ENCODE measurements at regions not wholly inside any gene's neighbourhood (a gene's known extent, or its start where the extent isn't known, plus 50 kb on each side); places are given as distances from the start of the nearest gene placed in this dataset.

DNA sequence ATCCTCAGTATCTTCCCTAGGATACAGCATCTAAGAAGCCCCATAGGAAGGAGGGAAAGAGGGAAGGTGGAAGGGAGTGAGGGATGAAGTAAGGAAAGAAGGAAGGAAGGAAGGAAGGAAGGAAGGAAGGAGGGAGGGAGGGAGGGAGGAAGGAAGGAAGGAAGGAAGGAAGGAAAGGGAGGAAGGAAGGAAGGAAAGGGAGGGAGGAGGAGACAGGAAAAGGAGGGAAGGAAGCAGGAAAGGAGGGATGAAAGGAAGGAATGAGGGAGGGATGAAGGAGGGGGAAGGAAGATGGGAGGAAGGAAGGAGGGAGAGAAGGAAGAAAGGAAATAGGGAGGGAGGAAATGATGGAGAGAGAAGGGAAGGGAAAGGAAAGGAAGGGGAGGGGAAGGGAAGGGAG lies 455.6 kb upstream of the ZMIZ1 start:
- TF ChIP-seq FOXK2 (IDR thresholded peaks at IDR 0.05): no peak
- TF ChIP-seq TARDBP (IDR thresholded peaks at IDR 0.05): no peak
- TF ChIP-seq NFRKB (IDR thresholded peaks at IDR 0.05): no peak
- TF ChIP-seq SP1 (IDR thresholded peaks at IDR 0.05): no peak
- TF ChIP-seq BHLHE40 (IDR thresholded peaks at IDR 0.05; ENCODE audit: borderline replicate concordance): no peak
- TF ChIP-seq HDGF (IDR thresholded peaks at IDR 0.05; ENCODE audit: borderline replicate concordance): no peak
- no peak for TF ChIP-seq ELF4 (IDR thresholded peaks at IDR 0.05)
- no peak for TF ChIP-seq FOXA1 (IDR thresholded peaks at IDR 0.05)
- no peak for TF ChIP-seq CTBP1 (IDR thresholded peaks at IDR 0.05; ENCODE audit: borderline replicate concordance)
- no peak for TF ChIP-seq L3MBTL2 (conservative IDR thresholded peaks at IDR 0.05)
- no peak for TF ChIP-seq LEF1 (IDR thresholded peaks at IDR 0.05; ENCODE audit: borderline replicate concordance)

All from HEK293T (cell line).